GM12891 (cell line): ENCODE measurements at regions not wholly inside any gene's neighbourhood (a gene's known extent, or its start where the extent isn't known, plus 50 kb on each side); places are given as distances from the start of the nearest gene placed in this dataset.
"Not testable (repeated sequence)": the region's sequence is repeated elsewhere in the genome, so short reads cannot be mapped to it uniquely, and the experiment has no call there.

ENCODE experiments used
- DNase-seq: peaks from one replicate; pipeline ENCODE4 v3.0.0; 2011; ENCODE audit warnings: low spot score; ENCODE audit not compliant: insufficient read length
- FAIRE-seq: peaks from 2 replicates; lab custom pipeline; 2011; peaks lifted over from hg19 to GRCh38; lab: Jason Lieb, UNC
- PAX5 ChIP-seq: IDR thresholded peaks from 2 replicates; pipeline ENCODE4 v1.6.1; 2011; ENCODE audit warnings: low read length, moderate library complexity, mild to moderate bottlenecking; ENCODE audit not compliant: insufficient read depth, severe bottlenecking
- POLR2A ChIP-seq: IDR thresholded peaks from 2 replicates; pipeline ENCODE4 v1.6.1; 2011; ENCODE audit warnings: low read depth, low read length, control low read depth
- POLR2AphosphoS5 ChIP-seq: IDR thresholded peaks from 2 replicates; pipeline ENCODE4 v1.6.1; 2011; ENCODE audit warnings: low read depth, low read length, control low read depth
- POU2F2 ChIP-seq: IDR thresholded peaks from 2 replicates; pipeline ENCODE4 v1.6.1; 2011; ENCODE audit warnings: low read depth, mild to moderate bottlenecking, control low read depth, low read length, moderate library complexity
- SPI1 ChIP-seq: IDR thresholded peaks from 2 replicates; pipeline ENCODE4 v1.6.1; 2011; ENCODE audit warnings: low read depth, low read length, control low read depth
- TAF1 ChIP-seq: IDR thresholded peaks from 2 replicates; pipeline ENCODE4 v1.6.1; 2011; ENCODE audit warnings: low read depth, low read length, control low read depth

DNA sequence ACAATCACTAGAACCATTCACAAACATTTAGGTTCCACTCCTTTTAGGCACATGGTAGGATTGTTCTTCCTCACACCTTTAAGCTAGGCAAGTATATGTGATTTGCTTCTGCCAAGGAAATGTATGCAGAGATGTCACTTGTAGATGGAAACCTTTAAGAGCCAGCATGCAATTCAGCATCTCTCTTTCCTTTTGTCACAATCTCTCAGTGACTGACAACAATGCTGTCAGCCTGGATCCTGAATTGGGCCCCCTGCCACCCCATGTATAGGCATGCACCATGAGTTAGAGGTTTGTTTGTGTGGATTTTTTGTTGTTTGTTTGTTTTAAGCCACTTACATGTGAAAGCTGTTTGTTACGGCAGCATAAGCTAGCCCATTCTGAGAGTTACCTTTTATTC is 169.6 kb upstream of the PDE1C start:
- DNase-seq (no peak), FAIRE-seq (no peak)
- TF ChIP-seq POLR2A (no peak), SPI1 (no peak), PAX5 (no peak), TAF1 (no peak), POLR2AphosphoS5 (no peak), POU2F2 (no peak)

DNA sequence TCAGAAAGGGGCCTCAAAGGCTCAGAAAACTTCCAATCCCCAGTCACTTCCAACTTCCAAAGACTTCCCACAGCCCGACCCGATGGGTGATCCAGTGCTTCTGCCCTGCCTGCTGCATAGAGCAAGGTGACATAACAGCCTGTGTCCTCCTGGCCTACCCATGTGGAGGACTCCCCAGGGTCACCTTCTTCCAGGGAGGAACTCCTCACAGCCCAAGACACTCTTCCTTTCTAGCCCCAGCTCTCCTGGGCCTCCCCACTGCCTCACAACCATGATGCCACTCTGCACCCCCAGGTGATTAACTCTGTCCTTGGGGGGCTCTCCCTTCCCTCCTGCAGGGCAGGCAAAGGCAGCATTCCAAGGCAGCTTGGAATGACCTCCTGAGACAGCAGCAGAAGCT is 158.4 kb upstream of the PDE1C start:
- no peak for FAIRE-seq
- TF ChIP-seq PAX5: no peak
- TF ChIP-seq POLR2AphosphoS5: no peak
- TF ChIP-seq SPI1: no peak
- TF ChIP-seq POU2F2: no peak
- no peak for TF ChIP-seq POLR2A
- TF ChIP-seq TAF1: no peak
- no peak for DNase-seq

DNA sequence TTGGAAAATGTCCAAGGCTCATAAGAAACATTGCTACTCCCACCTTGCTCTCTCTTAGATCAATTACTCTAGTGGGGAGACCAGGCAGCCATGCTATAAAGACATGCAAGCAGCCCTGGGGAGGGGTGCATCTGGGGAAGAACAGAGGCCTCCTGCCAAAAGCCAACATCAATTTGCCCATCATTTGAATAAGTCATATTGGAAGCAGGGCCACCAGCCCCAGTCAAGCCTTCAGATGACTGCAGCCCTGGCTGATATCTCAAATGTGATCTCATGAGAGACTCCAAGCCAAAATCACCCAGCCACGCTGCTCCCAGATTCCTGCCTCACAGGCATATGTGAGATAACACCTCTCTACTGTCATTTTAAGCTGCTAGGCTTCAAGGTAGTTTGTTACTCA is 157.5 kb upstream of the PDE1C start:
- FAIRE-seq (no peak), DNase-seq (no peak)
- TF ChIP-seq POLR2A (no peak), POU2F2 (no peak), TAF1 (no peak), PAX5 (no peak), SPI1 (no peak), POLR2AphosphoS5 (no peak)

DNA sequence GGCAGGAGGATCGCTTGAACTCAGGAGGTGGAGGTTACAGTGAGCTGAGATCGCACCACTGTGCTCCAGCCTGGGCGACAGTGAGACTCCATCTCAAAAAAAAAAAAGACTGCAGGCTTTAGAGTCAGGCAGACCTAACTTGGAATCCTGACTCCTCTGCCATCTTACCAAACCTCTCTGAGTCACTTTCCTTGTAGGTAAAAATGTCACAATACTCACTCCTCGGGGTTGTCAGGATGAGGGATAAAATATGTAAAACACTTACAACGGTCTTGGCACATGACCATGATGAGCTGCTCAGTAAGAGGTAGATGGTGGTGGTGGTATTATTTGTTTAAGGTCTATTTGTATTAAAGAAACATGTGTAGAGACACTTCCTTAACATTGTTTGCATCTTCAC is 154.1 kb upstream of the PDE1C start:
- no peak for TF ChIP-seq POLR2A
- no peak for TF ChIP-seq POLR2AphosphoS5
- TF ChIP-seq TAF1: no peak
- TF ChIP-seq SPI1: no peak
- no peak for TF ChIP-seq PAX5
- TF ChIP-seq POU2F2: no peak
- no peak for DNase-seq
- no peak for FAIRE-seq

DNA sequence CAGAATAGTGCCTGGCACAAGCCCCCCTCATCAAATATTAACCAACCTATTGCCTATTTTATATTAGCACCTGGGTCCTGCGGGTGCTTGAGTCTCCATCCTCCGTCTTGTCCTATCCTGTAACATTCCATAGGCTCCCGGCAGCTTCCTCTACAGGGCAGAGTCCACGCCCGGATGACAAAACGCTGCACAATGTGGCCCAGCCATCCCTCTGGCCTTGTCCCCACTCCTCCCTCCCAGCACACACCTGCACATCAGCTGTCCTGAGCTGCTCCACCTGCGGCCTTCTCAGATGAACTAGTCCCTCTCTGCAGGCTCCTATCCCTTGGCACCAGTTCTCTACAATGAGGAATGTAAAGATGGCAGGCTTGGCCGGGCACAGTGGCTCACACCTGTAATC is 153.5 kb upstream of the PDE1C start:
- DNase-seq: no peak
- no peak for FAIRE-seq
- TF ChIP-seq SPI1: no peak
- TF ChIP-seq POLR2AphosphoS5: no peak
- TF ChIP-seq POLR2A: no peak
- TF ChIP-seq TAF1: no peak
- no peak for TF ChIP-seq PAX5
- no peak for TF ChIP-seq POU2F2

DNA sequence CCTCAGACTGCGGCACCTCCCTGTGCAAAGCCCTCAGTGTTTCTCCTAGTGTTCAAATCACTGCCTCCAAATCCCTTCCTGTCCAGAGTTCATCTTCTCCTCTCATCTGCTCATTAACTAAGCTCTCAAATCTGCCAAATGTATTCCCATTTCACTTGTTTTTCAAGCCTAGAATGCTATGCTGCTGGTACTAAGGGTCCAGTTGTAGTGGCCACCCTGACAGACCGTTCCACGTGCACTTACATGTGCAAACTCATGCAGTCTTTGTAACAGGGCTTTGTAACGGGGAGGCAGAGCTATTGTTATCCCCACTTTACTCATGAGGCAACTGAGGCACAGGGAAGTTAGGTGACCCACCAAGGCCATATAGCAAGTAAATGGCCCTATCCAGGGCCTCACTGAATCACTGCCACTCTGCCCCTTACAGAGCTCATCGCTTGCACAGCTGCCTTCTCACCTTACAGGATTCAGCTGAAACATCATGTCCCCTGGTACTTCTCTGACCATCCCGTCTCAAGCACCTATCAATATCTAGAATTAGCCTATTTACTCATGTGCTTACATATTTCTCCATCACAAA is 153.0 kb upstream of the PDE1C start:
- TF ChIP-seq PAX5 (no peak), POLR2AphosphoS5 (no peak)
- FAIRE-seq (no peak), DNase-seq (no peak)

DNA sequence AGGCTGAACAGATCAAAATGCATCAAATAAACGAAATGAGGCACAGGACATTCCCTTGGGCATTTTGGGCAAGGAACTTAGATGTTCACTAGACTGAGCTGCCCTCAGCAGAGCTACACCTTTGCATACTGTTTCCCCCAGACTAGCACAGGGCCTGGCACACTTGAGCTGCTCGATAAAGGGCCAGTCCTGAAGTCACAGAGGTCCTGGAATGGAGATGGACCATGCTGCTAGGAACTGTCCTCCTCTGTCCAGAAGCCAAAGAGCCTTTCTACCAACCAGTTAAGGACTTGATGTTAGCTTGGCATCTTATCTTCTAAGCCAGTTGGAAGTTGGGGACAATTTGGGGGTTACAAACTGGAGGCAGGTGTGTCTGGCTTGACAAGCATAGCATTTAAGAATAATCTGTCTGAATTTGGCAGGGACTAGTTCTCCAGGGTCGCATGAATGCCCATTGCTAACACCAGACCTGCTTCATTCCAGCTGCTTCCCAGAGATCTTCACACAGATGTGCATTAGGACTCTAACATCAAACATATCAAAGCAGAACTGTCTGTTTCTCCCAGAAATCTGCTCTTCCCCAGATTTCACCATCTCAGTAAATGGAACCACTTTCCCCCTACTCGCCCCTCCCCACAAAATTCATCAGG is 152.2 kb upstream of the PDE1C start:
- no peak for TF ChIP-seq TAF1
- no peak for TF ChIP-seq PAX5
- no peak for TF ChIP-seq POLR2A
- no peak for TF ChIP-seq SPI1
- no peak for TF ChIP-seq POU2F2
- no peak for TF ChIP-seq POLR2AphosphoS5
- FAIRE-seq (no peak), DNase-seq (no peak)

DNA sequence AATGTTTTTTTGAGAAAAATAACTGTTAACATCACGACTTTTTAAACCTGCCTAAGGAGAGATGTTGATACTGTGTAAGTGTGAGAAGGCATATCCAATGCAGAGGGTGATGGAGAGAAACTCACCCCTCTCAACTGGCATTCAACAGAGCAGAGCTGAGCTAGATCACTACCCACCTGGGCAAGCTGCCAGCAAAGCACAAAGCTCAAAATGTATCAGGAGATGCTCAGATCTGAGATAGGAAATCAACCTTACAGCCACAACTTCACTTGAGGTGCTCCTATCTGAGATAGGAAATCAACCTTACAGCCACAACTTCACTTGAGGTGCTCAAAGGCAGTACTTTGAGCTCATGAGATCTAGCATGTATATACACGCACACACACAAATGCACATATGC is 151.5 kb upstream of the PDE1C start:
- TF ChIP-seq SPI1 (no peak), TAF1 (no peak), POU2F2 (no peak), POLR2AphosphoS5 (no peak), POLR2A (no peak), PAX5 (no peak)
- FAIRE-seq (no peak), DNase-seq (no peak)

DNA sequence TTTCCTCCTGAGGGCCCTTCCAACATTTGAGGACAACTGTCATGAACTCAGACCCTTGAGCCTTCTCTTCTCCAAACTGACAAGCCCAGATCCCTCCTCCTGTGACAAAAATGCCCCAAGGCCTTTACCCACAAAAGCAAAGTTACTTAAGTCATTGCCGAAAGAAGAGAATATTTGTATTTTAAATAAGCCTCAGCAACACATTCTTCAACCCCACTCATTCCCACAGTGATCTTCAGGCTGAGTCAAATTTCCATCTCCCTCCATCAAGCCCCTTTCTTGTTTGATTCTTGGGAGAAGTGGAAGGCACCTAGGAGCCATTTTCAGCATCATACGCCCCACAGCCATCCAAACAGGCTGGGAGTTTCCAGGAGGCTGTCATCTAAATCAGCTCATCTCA is 150.8 kb upstream of the PDE1C start:
- DNase-seq (no peak), FAIRE-seq (no peak)
- TF ChIP-seq POLR2AphosphoS5 (no peak), PAX5 (no peak), SPI1 (no peak), TAF1 (no peak), POLR2A (no peak), POU2F2 (no peak)

DNA sequence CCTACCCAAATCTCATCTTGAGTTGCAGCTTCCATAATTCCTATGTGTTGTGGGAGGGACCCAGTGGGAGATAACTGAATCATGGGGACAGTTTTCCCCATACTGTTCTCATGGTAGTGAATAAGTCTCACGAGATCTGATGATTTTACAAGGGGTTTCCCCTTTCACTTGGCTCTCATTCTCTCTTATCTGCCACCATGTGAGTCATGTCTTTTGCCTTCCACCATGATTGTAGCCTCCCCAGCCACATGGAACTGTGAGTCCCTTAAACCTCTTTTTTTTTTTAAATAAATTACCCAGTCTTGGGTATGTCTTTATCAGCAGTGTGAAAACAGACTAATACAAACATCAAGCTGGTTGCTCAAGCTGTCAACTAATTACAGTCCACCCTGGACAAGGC is 149.6 kb upstream of the PDE1C start:
- DNase-seq, FAIRE-seq: not testable (repeated sequence)
